SK-N-SH treated with all-trans-retinoic acid at 6 μM for 48 hours (cell line): ENCODE measurements at regions not wholly inside any gene's neighbourhood (a gene's known extent, or its start where the extent isn't known, plus 50 kb on each side); places are given as distances from the start of the nearest gene placed in this dataset.

Source experiments
- ATAC-seq: fragments of 200-7000 bp; cut with Tn5 transposase; 3 replicates; pipeline ENCODE4 v1.9.1; 2020; ENCODE audit warnings: mild to moderate bottlenecking, moderate library complexity
- ARNTL ChIP-seq: fragments of 450-650 bp; formaldehyde crosslinking; IDR thresholded peaks from 2 replicates; pipeline ENCODE4 v1.5.0; 2020; ENCODE audit warnings: low read depth, mild to moderate bottlenecking, moderate library complexity, borderline replicate concordance
- BACH2 ChIP-seq: fragments of 250-450 bp; sonication (Bioruptor Pico); IDR thresholded peaks from 2 replicates; pipeline ENCODE4 v1.9.0; 2021; ENCODE audit warnings: mild to moderate bottlenecking, borderline replicate concordance
- CREB5 ChIP-seq: fragments of 250-450 bp; sonication (Bioruptor Pico); IDR thresholded peaks from 2 replicates; pipeline ENCODE4 v1.5.1; 2020; ENCODE audit warnings: low read depth, mild to moderate bottlenecking, moderate library complexity
- CSDC2 ChIP-seq: fragments of 250-450 bp; sonication (Bioruptor Pico); IDR thresholded peaks from 2 replicates; pipeline ENCODE4 v1.5.0; 2020; ENCODE audit warnings: mild to moderate bottlenecking, moderate library complexity
- ESRRG ChIP-seq: fragments of 250-450 bp; sonication (Bioruptor Pico); IDR thresholded peaks from 2 replicates; pipeline ENCODE4 v1.6.1; 2021; ENCODE audit warnings: mild to moderate bottlenecking
- GLIS3 ChIP-seq: fragments of 250-450 bp; sonication (Bioruptor Pico); IDR thresholded peaks from 2 replicates; pipeline ENCODE4 v1.5.0; 2020; ENCODE audit warnings: mild to moderate bottlenecking, moderate library complexity
- ISL1 ChIP-seq: fragments of 250-450 bp; sonication (Bioruptor Pico); IDR thresholded peaks from 2 replicates; pipeline ENCODE4 v2.1.2; 2022; ENCODE audit warnings: mild to moderate bottlenecking, moderate library complexity
- PATZ1 ChIP-seq: fragments of 250-450 bp; sonication (Bioruptor Pico); IDR thresholded peaks from 2 replicates; pipeline ENCODE4 v1.8.0; 2020; ENCODE audit warnings: mild to moderate bottlenecking, moderate library complexity, borderline replicate concordance
- POU6F1 ChIP-seq: fragments of 250-450 bp; sonication (Bioruptor Pico); IDR thresholded peaks from 2 replicates; pipeline ENCODE4 v1.8.0; 2021; ENCODE audit warnings: low read depth, mild to moderate bottlenecking, moderate library complexity, borderline replicate concordance
- PPARA ChIP-seq: fragments of 250-450 bp; sonication (Bioruptor Pico); IDR thresholded peaks from 2 replicates; pipeline ENCODE4 v1.5.0; 2020; ENCODE audit warnings: mild to moderate bottlenecking, borderline replicate concordance
- RARB ChIP-seq: fragments of 250-450 bp; sonication (Bioruptor Pico); IDR thresholded peaks from 2 replicates; pipeline ENCODE4 v1.8.0; 2021; ENCODE audit warnings: mild to moderate bottlenecking, moderate library complexity
- SNAI2 ChIP-seq: fragments of 250-450 bp; sonication (Bioruptor Pico); IDR thresholded peaks from 2 replicates; pipeline ENCODE4 v1.5.0; 2020; ENCODE audit warnings: mild to moderate bottlenecking, moderate library complexity
- TCF4 ChIP-seq: fragments of 250-450 bp; sonication (Bioruptor Pico); IDR thresholded peaks from 2 replicates; pipeline ENCODE4 v1.8.0; 2021; ENCODE audit warnings: mild to moderate bottlenecking, moderate library complexity, borderline replicate concordance
- TOX ChIP-seq: fragments of 250-450 bp; sonication (Bioruptor Pico); IDR thresholded peaks from 2 replicates; pipeline ENCODE4 v1.8.0; 2021; ENCODE audit warnings: mild to moderate bottlenecking, moderate library complexity, borderline replicate concordance
- TSHZ2 ChIP-seq: fragments of 250-450 bp; sonication (Bioruptor Pico); IDR thresholded peaks from 2 replicates; pipeline ENCODE4 v1.5.0; 2020; ENCODE audit warnings: mild to moderate bottlenecking, moderate library complexity
- ZC3H10 ChIP-seq: fragments of 250-450 bp; sonication (Bioruptor Pico); IDR thresholded peaks from 2 replicates; pipeline ENCODE4 v1.5.1; 2021; ENCODE audit warnings: mild to moderate bottlenecking, moderate library complexity
- ZFP3 ChIP-seq: fragments of 250-450 bp; sonication (Bioruptor Pico); IDR thresholded peaks from 2 replicates; pipeline ENCODE4 v1.5.0; 2020; ENCODE audit warnings: mild to moderate bottlenecking, moderate library complexity
- ZFP30 ChIP-seq: fragments of 450-650 bp; formaldehyde crosslinking; IDR thresholded peaks from 2 replicates; pipeline ENCODE4 v1.5.0; 2022; ENCODE audit warnings: mild to moderate bottlenecking, moderate library complexity
- ZNF565 ChIP-seq: fragments of 450-650 bp; formaldehyde crosslinking; conservative IDR thresholded peaks from 2 replicates; pipeline ENCODE4 v1.5.0; 2020; ENCODE audit warnings: low read depth, mild to moderate bottlenecking, moderate library complexity
- ZNF70 ChIP-seq: fragments of 450-650 bp; formaldehyde crosslinking; IDR thresholded peaks from 2 replicates; pipeline ENCODE4 v1.5.0; 2020; ENCODE audit warnings: mild to moderate bottlenecking, moderate library complexity
- ZNF8 ChIP-seq: fragments of 450-650 bp; formaldehyde crosslinking; IDR thresholded peaks from 2 replicates; pipeline ENCODE4 v1.5.0; 2020; ENCODE audit warnings: mild to moderate bottlenecking, moderate library complexity

GRCh38 chr9:20212806-20213205, 409.5 kb downstream of the MLLT3 start:
- ATAC-seq: no peak
- no peak for TF ChIP-seq ZNF8 (CRISPR knock-in tag)
- TF ChIP-seq ISL1 (CRISPR knock-in tag): no peak
- TF ChIP-seq PPARA (CRISPR knock-in tag): no peak
- no peak for TF ChIP-seq ZC3H10 (CRISPR knock-in tag)
- no peak for TF ChIP-seq ZFP30 (CRISPR knock-in tag)
- TF ChIP-seq CSDC2 (CRISPR knock-in tag): no peak
- no peak for TF ChIP-seq SNAI2 (CRISPR knock-in tag)
- no peak for TF ChIP-seq ARNTL (CRISPR knock-in tag)
- no peak for TF ChIP-seq ZNF565 (CRISPR knock-in tag)

- TF ChIP-seq POU6F1 (CRISPR knock-in tag) (no peak), SNAI2 (CRISPR knock-in tag) (no peak), TCF4 (CRISPR knock-in tag) (no peak), BACH2 (CRISPR knock-in tag) (no peak)
- no peak for ATAC-seq
These were observed 412.6 kb downstream of the MLLT3 start for GRCh38 chr9:20209391-20210340.

GRCh38 chr9:20208961-20209371, 413.3 kb downstream of the MLLT3 start:
- ATAC-seq: no peak
- no peak for TF ChIP-seq SNAI2 (CRISPR knock-in tag)
- TF ChIP-seq PATZ1: no peak
- no peak for TF ChIP-seq ZNF70 (CRISPR knock-in tag)
- no peak for TF ChIP-seq ZFP3 (CRISPR knock-in tag)
- no peak for TF ChIP-seq RARB (CRISPR knock-in tag)
- no peak for TF ChIP-seq TCF4 (CRISPR knock-in tag)
- TF ChIP-seq ISL1 (CRISPR knock-in tag): no peak
- no peak for TF ChIP-seq ESRRG (CRISPR knock-in tag)
- TF ChIP-seq TOX (CRISPR knock-in tag): no peak
- TF ChIP-seq GLIS3 (CRISPR knock-in tag): no peak

GRCh38 chr9:20208226-20208625, 414.1 kb downstream of the MLLT3 start:
- ATAC-seq: no peak
- TF ChIP-seq TCF4 (CRISPR knock-in tag): no peak
- no peak for TF ChIP-seq ZNF70 (CRISPR knock-in tag)
- TF ChIP-seq ISL1 (CRISPR knock-in tag): no peak
- no peak for TF ChIP-seq ZFP30 (CRISPR knock-in tag)
- TF ChIP-seq, all 23 proteins: peak for 0

GRCh38 chr9:20207176-20207575, 415.1 kb downstream of the MLLT3 start:
- TF ChIP-seq RARB (CRISPR knock-in tag): no peak
- no peak for TF ChIP-seq ISL1 (CRISPR knock-in tag)
- no peak for TF ChIP-seq ZFP3 (CRISPR knock-in tag)
- no peak for TF ChIP-seq CSDC2 (CRISPR knock-in tag)
- no peak for TF ChIP-seq PPARA (CRISPR knock-in tag)
- TF ChIP-seq ESRRG (CRISPR knock-in tag): no peak
- TF ChIP-seq CREB5 (CRISPR knock-in tag): no peak
- no peak for TF ChIP-seq SNAI2 (CRISPR knock-in tag)
- TF ChIP-seq TSHZ2 (CRISPR knock-in tag): no peak
- TF ChIP-seq ZFP30 (CRISPR knock-in tag): no peak
- TF ChIP-seq PATZ1: no peak
- TF ChIP-seq ZNF8 (CRISPR knock-in tag): no peak
- no peak for TF ChIP-seq BACH2 (CRISPR knock-in tag)
- no peak for TF ChIP-seq TCF4 (CRISPR knock-in tag)
- TF ChIP-seq ARNTL (CRISPR knock-in tag): no peak
- TF ChIP-seq ZNF565 (CRISPR knock-in tag): no peak
- no peak for TF ChIP-seq GLIS3 (CRISPR knock-in tag)
- no peak for TF ChIP-seq ZC3H10 (CRISPR knock-in tag)
- no peak for TF ChIP-seq ZNF70 (CRISPR knock-in tag)
- ATAC-seq: no peak
